Panc1 (cell line): ENCODE measurements at regions not wholly inside any gene's neighbourhood (a gene's known extent, or its start where the extent isn't known, plus 50 kb on each side); places are given as distances from the start of the nearest gene placed in this dataset.

Experiments used
- POLR2AphosphoS5 ChIP-seq: IDR thresholded peaks from 2 replicates; pipeline ENCODE4 v1.6.1; 2012; ENCODE audit warnings: mild to moderate bottlenecking, low read depth, low read length, moderate library complexity
- SIN3A ChIP-seq: IDR thresholded peaks from 2 replicates; pipeline ENCODE4 v1.6.1; 2012; ENCODE audit warnings: low read depth, mild to moderate bottlenecking, low read length, moderate library complexity, borderline replicate concordance; ENCODE audit not compliant: insufficient read depth
- TF ChIP-seq, protein P1 (sequence below): fragments of 450-650 bp; IDR thresholded peaks from 2 replicates; pipeline ENCODE4 v1.5.1; 2017; ENCODE audit warnings: mild to moderate bottlenecking

DNA sequence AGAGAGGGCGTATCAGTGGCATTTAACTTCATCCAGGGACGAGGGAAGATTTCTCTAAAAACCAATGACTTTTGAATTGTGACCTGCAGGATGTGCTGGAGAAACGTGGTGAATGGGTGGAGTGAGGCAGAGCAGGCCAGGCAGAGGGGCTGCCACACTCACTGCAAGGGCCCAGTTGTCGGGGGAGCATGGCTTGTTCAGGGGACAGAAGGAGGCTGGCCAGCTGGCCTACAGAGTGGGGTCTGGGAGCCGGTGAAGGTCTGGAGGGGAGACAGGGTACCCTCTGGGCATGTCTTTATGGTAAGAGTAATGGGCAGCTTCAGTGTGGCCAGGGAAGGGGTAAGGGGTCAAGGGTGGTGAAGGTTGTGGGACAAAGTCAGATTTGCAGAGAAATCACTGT, 225.2 kb upstream of the RGMA start:
- TF ChIP-seq, protein P1, sequence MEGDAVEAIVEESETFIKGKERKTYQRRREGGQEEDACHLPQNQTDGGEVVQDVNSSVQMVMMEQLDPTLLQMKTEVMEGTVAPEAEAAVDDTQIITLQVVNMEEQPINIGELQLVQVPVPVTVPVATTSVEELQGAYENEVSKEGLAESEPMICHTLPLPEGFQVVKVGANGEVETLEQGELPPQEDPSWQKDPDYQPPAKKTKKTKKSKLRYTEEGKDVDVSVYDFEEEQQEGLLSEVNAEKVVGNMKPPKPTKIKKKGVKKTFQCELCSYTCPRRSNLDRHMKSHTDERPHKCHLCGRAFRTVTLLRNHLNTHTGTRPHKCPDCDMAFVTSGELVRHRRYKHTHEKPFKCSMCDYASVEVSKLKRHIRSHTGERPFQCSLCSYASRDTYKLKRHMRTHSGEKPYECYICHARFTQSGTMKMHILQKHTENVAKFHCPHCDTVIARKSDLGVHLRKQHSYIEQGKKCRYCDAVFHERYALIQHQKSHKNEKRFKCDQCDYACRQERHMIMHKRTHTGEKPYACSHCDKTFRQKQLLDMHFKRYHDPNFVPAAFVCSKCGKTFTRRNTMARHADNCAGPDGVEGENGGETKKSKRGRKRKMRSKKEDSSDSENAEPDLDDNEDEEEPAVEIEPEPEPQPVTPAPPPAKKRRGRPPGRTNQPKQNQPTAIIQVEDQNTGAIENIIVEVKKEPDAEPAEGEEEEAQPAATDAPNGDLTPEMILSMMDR: no peak
- no peak for TF ChIP-seq SIN3A
- TF ChIP-seq POLR2AphosphoS5: no peak
